H1 (cell line): ENCODE measurements at regions not wholly inside any gene's neighbourhood (a gene's known extent, or its start where the extent isn't known, plus 50 kb on each side); places are given as distances from the start of the nearest gene placed in this dataset.

Experiments
- CREB1 ChIP-seq: IDR thresholded peaks from 2 replicates; pipeline ENCODE4 v1.6.1; 2012; ENCODE audit warnings: inconsistent platforms
- EGR1 ChIP-seq: IDR thresholded peaks from 2 replicates; pipeline ENCODE4 v1.6.1; 2011; ENCODE audit warnings: low read depth, low read length, borderline replicate concordance
- SUZ12 ChIP-seq: fragments of 200-600 bp; sonication (generic); IDR thresholded peaks from 2 replicates; pipeline ENCODE4 v1.6.1; 2012; ENCODE audit warnings: mild to moderate bottlenecking, inconsistent platforms, low read length, moderate library complexity, mixed read lengths
- TF ChIP-seq, protein P1 (sequence below), 3 experiments: IDR thresholded peaks; 1 replicate in 2 of 3; 2 replicates in 1 of 3; pipeline versions ENCODE4 v1.5.1 to v1.6.1; 2011; ENCODE audit warnings: low read length in 3 of 3, mild to moderate bottlenecking in 3 of 3, inconsistent platforms in 2 of 3, low read depth in 1 of 3, moderate library complexity in 1 of 3; ENCODE audit not compliant: insufficient read depth in 1 of 3; ENCODE audit errors: control extremely low read depth in 1 of 3

- TF ChIP-seq CREB1: no peak
- TF ChIP-seq, protein P1, sequence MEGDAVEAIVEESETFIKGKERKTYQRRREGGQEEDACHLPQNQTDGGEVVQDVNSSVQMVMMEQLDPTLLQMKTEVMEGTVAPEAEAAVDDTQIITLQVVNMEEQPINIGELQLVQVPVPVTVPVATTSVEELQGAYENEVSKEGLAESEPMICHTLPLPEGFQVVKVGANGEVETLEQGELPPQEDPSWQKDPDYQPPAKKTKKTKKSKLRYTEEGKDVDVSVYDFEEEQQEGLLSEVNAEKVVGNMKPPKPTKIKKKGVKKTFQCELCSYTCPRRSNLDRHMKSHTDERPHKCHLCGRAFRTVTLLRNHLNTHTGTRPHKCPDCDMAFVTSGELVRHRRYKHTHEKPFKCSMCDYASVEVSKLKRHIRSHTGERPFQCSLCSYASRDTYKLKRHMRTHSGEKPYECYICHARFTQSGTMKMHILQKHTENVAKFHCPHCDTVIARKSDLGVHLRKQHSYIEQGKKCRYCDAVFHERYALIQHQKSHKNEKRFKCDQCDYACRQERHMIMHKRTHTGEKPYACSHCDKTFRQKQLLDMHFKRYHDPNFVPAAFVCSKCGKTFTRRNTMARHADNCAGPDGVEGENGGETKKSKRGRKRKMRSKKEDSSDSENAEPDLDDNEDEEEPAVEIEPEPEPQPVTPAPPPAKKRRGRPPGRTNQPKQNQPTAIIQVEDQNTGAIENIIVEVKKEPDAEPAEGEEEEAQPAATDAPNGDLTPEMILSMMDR (IDR thresholded peaks at IDR 0.05; ENCODE audit: control extremely low read depth in 1 of 3, insufficient read depth in 1 of 3, low read depth in 1 of 3, low read length in 3 of 3): no peak
- TF ChIP-seq SUZ12: no peak
- no peak for TF ChIP-seq EGR1
Measured at GRCh38 chr1:78301141-78301540, 189.6 kb upstream of the PTGFR start.
